ENCODE measurements at regions not wholly inside any gene's neighbourhood (a gene's known extent, or its start where the extent isn't known, plus 50 kb on each side); places are given as distances from the start of the nearest gene placed in this dataset.

DNA sequence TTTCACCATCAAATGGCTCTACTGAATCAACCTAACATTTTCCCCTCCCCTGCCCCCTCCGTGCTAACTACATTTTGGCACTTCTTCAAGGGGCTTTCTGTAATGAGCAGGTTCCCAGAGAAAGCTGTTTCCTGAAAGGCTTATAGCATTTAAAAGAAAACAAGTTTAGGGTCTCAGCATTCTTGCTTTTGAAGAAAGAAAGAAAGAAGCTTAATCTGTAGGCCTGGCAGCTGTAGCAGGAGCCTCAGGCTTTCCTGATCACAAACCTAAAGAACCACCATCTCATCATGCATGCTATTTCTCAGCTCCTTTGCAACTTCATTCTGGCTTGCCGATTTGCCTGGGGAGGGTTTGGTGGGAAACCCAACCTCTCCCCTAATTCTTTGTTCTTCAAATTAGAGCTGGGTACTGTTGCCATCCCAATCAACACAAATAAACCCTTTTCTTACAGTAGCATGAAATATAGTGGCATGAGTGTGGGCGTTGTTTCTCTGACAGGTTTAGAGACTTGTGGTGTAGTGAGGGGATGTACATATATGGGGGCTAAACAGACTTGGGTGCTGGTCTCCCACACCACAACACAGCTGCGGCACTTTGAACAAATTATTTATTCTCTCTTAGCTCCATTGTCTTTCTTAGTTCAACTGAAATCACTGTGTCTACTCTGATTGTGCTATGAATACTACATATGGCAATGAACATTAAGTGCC, 160.5 kb upstream of the TNC start:
- TF ChIP-seq, protein P1, sequence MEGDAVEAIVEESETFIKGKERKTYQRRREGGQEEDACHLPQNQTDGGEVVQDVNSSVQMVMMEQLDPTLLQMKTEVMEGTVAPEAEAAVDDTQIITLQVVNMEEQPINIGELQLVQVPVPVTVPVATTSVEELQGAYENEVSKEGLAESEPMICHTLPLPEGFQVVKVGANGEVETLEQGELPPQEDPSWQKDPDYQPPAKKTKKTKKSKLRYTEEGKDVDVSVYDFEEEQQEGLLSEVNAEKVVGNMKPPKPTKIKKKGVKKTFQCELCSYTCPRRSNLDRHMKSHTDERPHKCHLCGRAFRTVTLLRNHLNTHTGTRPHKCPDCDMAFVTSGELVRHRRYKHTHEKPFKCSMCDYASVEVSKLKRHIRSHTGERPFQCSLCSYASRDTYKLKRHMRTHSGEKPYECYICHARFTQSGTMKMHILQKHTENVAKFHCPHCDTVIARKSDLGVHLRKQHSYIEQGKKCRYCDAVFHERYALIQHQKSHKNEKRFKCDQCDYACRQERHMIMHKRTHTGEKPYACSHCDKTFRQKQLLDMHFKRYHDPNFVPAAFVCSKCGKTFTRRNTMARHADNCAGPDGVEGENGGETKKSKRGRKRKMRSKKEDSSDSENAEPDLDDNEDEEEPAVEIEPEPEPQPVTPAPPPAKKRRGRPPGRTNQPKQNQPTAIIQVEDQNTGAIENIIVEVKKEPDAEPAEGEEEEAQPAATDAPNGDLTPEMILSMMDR (IDR thresholded peaks at IDR 0.05; ENCODE audit: poor library complexity) = no peak
- TF ChIP-seq EZH2 (IDR thresholded peaks at IDR 0.05; ENCODE audit: borderline replicate concordance) (no peak), EZH2phosphoT487 (IDR thresholded peaks at IDR 0.05; ENCODE audit: low read depth, severe bottlenecking, unreplicated experiment) (no peak)
